EL (cell line): ENCODE measurements at regions not wholly inside any gene's neighbourhood (a gene's known extent, or its start where the extent isn't known, plus 50 kb on each side); places are given as distances from the start of the nearest gene placed in this dataset.
A peak's percentile ranks its signal among the peaks of the same experiment; 100 is the strongest.

ENCODE experiments used
- DNase-seq: peaks from one replicate; pipeline ENCODE4 v3.0.0-alpha.2; 2016

- no peak for DNase-seq
Measured at GRCh38 chr11:27761356-27761755, 61.1 kb upstream of the BDNF start.

GRCh38 chr11:27757953-27758352 is 57.7 kb upstream of the BDNF start:
- DNase-seq = peak; percentile 92

- DNase-seq = peak; percentile 88
Measured at GRCh38 chr11:27754035-27755017, 54.1 kb upstream of the BDNF start.
